OCI-LY1 (cell line): ENCODE measurements at regions not wholly inside any gene's neighbourhood (a gene's known extent, or its start where the extent isn't known, plus 50 kb on each side); places are given as distances from the start of the nearest gene placed in this dataset.

ENCODE experiments used
- H2AFZ ChIP-seq: fragments of 200-600 bp; sonication (generic), shearing (Covaris generic); 2 replicates; pipeline ENCODE4 v1.6.0; 2014; ENCODE audit warnings: antibody characterized with exemption, mild to moderate bottlenecking, low read length
- H3F3A ChIP-seq: fragments of 200-600 bp; sonication (generic), shearing (Covaris generic); 2 replicates; pipeline ENCODE4 v1.6.0; 2014; ENCODE audit warnings: mild to moderate bottlenecking, antibody characterized with exemption, low read length, moderate library complexity; ENCODE audit not compliant: insufficient read depth
- H3K27ac ChIP-seq: fragments of 200-600 bp; sonication (generic); 2 replicates; pipeline ENCODE4 v1.5.1; 2014; ENCODE audit warnings: low read length, mixed run types, mild to moderate bottlenecking, low read depth; ENCODE audit not compliant: poor library complexity, severe bottlenecking
- H3K27me3 ChIP-seq: fragments of 200-600 bp; sonication (generic); 2 replicates; pipeline ENCODE4 v1.6.0; 2014; ENCODE audit warnings: antibody characterized with exemption, mild to moderate bottlenecking, low read length, moderate library complexity; ENCODE audit not compliant: insufficient read depth
- H3K36me3 ChIP-seq: fragments of 200-600 bp; sonication (generic); 2 replicates; pipeline ENCODE4 v1.6.1; 2014; ENCODE audit warnings: mild to moderate bottlenecking, antibody characterized with exemption, low read length, moderate library complexity, mixed read lengths; ENCODE audit not compliant: insufficient read depth
- H3K4me1 ChIP-seq: fragments of 200-600 bp; sonication (generic); 2 replicates; pipeline ENCODE4 v1.5.1; 2014; ENCODE audit warnings: mild to moderate bottlenecking, low read length, moderate library complexity; ENCODE audit not compliant: insufficient read depth, severe bottlenecking
- H3K4me2 ChIP-seq: fragments of 200-600 bp; sonication (generic), shearing (Covaris generic); 2 replicates; pipeline ENCODE4 v1.6.1; 2014; ENCODE audit warnings: low read length
- H3K4me3 ChIP-seq: fragments of 200-600 bp; sonication (generic); 2 replicates; pipeline ENCODE4 v1.5.1; 2014; ENCODE audit warnings: low read length, low read depth, mild to moderate bottlenecking, mixed read lengths; ENCODE audit not compliant: poor library complexity, severe bottlenecking
- H3K79me2 ChIP-seq: fragments of 200-600 bp; shearing (Covaris generic); 2 replicates; pipeline ENCODE4 v1.6.1; 2016; ENCODE audit warnings: mixed run types, low read length, mixed read lengths; ENCODE audit not compliant: insufficient read depth
- H3K9ac ChIP-seq: fragments of 200-600 bp; sonication (generic), shearing (Covaris generic); 2 replicates; pipeline ENCODE4 v1.6.1; 2014; ENCODE audit warnings: mild to moderate bottlenecking, low read length, mixed read lengths
- H3K9me2 ChIP-seq: fragments of 200-600 bp; sonication (generic), shearing (Covaris generic); 2 replicates; pipeline ENCODE4 v1.6.1; 2014; ENCODE audit warnings: low read depth, mild to moderate bottlenecking, low read length, mixed read lengths
- H3K9me3 ChIP-seq: fragments of 200-600 bp; shearing (Covaris generic); 2 replicates; pipeline ENCODE4 v1.6.1; 2014; ENCODE audit warnings: low read length, mixed read lengths
- H4K20me1 ChIP-seq: fragments of 200-600 bp; sonication (generic), shearing (Covaris generic); 2 replicates; pipeline ENCODE4 v1.6.0; 2016; ENCODE audit warnings: mild to moderate bottlenecking, low read length; ENCODE audit not compliant: insufficient read depth
- EZH2 ChIP-seq: fragments of 200-600 bp; sonication (generic), shearing (Covaris generic); IDR thresholded peaks from 2 replicates; pipeline ENCODE4 v1.8.0; 2017; ENCODE audit warnings: borderline replicate concordance, mixed run types, mild to moderate bottlenecking, antibody characterized with exemption, low read length, moderate library complexity, mixed read lengths
- TF ChIP-seq, protein P1 (sequence below): fragments of 200-600 bp; sonication (generic), shearing (Covaris generic); IDR thresholded peaks from 2 replicates; pipeline ENCODE4 v1.5.1; 2017; ENCODE audit warnings: mild to moderate bottlenecking, antibody characterized with exemption, low read length, moderate library complexity, mixed read lengths

DNA sequence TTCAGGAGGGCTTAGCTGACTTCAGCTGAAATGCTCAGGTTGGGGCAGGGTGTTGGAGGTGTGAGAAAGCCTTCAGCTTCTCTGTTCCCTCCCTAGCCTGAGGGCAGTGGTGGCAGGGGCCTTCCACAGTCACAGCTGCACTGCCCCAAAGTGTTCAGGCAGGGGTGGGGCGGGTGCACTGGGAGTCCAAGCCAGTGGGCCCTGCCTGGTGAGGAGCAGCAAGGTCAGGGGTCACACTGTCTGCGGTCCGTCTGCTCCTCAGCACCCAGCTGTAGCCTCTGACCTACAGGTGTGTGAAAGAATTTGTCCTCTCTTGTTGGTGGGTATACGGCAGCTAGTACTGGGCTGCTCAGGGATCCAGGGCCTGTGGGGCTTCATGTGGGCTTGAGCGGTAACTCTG, 490.4 kb upstream of the NCAM2 start:
- H3K27me3 ChIP-seq: no peaks in the 10 kb centered on the region
- TF ChIP-seq EZH2: no peak
- TF ChIP-seq, protein P1, sequence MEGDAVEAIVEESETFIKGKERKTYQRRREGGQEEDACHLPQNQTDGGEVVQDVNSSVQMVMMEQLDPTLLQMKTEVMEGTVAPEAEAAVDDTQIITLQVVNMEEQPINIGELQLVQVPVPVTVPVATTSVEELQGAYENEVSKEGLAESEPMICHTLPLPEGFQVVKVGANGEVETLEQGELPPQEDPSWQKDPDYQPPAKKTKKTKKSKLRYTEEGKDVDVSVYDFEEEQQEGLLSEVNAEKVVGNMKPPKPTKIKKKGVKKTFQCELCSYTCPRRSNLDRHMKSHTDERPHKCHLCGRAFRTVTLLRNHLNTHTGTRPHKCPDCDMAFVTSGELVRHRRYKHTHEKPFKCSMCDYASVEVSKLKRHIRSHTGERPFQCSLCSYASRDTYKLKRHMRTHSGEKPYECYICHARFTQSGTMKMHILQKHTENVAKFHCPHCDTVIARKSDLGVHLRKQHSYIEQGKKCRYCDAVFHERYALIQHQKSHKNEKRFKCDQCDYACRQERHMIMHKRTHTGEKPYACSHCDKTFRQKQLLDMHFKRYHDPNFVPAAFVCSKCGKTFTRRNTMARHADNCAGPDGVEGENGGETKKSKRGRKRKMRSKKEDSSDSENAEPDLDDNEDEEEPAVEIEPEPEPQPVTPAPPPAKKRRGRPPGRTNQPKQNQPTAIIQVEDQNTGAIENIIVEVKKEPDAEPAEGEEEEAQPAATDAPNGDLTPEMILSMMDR: no peak
- H3K79me2 ChIP-seq: no peaks in the 10 kb centered on the region
- H3K36me3 ChIP-seq: no peaks in the 10 kb centered on the region
- H3K9me2 ChIP-seq: no peaks in the 10 kb centered on the region
- no peaks in the 10 kb centered on the region for H3F3A ChIP-seq
- no peak overlapping the region for H3K27ac ChIP-seq
- H3K9ac ChIP-seq: no peak overlapping the region
- no peaks in the 10 kb centered on the region for H4K20me1 ChIP-seq
- H3K9me3 ChIP-seq: no peaks in the 10 kb centered on the region
- no peak overlapping the region for H3K4me3 ChIP-seq
- H3K4me1 ChIP-seq: no peaks in the 10 kb centered on the region
- no peak overlapping the region for H2AFZ ChIP-seq
- H3K4me2 ChIP-seq: no peak overlapping the region

DNA sequence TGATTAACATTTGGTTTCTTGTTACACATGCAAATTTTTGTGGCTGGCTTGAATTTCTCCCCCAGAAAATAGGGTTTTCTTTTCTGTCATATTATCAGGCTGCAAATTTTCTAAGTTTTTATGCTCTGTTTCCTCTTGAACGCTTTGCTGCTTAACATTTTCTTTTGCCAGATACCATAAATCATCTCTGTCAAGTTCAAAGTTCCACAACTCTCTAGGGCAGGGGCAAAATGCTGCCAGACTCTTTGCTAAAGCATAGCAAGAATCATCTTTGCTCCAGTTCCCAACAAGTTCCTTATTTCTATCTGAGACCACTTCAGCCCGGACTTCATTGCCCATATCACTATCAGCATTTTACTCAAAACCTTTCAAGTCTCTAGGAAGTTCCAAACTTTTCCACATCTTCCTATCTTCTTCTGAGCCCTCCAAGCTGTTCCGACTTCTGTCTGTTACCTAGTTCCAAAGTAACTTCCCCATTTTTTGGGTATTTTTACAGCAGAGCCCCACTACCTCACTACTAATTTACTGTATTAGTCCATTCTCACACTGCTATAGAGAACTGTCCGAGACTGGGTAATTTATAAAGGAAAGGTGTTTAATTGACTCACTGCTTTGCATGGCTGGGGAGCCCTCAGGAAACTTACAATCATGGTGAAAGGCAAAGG, 486.9 kb upstream of the NCAM2 start:
- Histone ChIP-seq H4K20me1 (no peaks in the 10 kb centered on the region), H3K9me2 (no peaks in the 10 kb centered on the region), H3K27ac (no peak overlapping the region), H3K4me3 (no peak overlapping the region), H3K4me2 (no peak overlapping the region), H3K9me3 (no peaks in the 10 kb centered on the region), H3K27me3 (no peaks in the 10 kb centered on the region), H2AFZ (no peak overlapping the region), H3F3A (no peaks in the 10 kb centered on the region), H3K9ac (no peak overlapping the region), H3K36me3 (no peaks in the 10 kb centered on the region), H3K4me1 (no peaks in the 10 kb centered on the region), H3K79me2 (no peaks in the 10 kb centered on the region)
- TF ChIP-seq, protein P1: no peak
- no peak for TF ChIP-seq EZH2

DNA sequence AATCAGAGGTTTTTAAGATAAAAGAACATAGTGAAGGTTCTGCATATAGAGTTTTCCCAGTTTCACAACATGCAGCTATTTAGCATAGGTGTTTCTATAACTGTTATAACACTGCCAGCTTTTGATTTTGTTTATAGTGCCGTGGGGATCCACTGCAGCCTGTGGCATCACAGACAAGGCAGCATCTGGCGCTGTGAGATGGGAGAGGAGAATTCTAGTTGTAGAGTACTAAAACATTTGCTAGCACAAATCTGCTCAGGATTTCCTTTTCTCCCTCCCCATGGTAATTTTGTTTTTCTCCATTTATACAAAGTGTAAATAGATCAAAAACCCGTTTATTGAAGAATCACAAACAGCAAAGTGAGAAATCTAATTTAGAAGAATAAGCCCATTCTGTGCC, 482.8 kb upstream of the NCAM2 start:
- Histone ChIP-seq H3K36me3 (no peaks in the 10 kb centered on the region), H3K27me3 (no peaks in the 10 kb centered on the region), H3K4me3 (no peak overlapping the region), H3K4me1 (no peaks in the 10 kb centered on the region), H3K9ac (no peak overlapping the region), H3F3A (no peaks in the 10 kb centered on the region), H3K9me3 (no peaks in the 10 kb centered on the region), H4K20me1 (no peaks in the 10 kb centered on the region), H3K4me2 (no peak overlapping the region), H3K9me2 (no peaks in the 10 kb centered on the region), H3K27ac (no peak overlapping the region), H3K79me2 (no peaks in the 10 kb centered on the region), H2AFZ (no peak overlapping the region)
- no peak for TF ChIP-seq EZH2
- TF ChIP-seq, protein P1: no peak
